ENCODE measurements at regions not wholly inside any gene's neighbourhood (a gene's known extent, or its start where the extent isn't known, plus 50 kb on each side); places are given as distances from the start of the nearest gene placed in this dataset.

DNA sequence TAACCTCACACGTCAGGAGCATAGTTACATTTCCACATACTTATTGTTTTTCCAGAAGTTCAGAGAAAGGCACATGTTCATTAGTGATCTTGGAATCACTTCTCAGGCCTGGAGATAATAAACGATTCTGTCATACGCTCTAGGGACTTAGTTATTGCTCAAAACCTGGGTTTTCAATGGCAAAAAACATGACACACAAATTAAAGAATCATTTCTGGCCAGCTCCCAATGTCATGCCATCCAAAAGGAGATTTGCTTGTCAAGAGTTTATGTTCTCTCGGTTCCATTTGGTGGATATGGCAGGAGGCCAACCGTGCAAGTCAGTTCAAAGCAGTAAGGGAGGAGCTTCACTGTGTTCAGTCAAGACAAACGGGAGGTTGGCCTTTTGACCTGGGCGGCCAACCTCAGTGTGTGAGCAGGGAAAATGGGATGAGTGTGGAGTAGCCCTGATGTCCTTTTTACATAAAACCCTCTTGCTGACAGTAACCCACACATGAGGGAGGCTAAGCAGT is 123.4 kb downstream of the NXNL2 start:
- DNase-seq (ENCODE audit: low read depth, low spot score) = no peak

- no peak for DNase-seq (ENCODE audit: low read depth, low spot score)
Observed at GRCh38 chr9:88659126-88659525, 124.1 kb downstream of the NXNL2 start.

DNA sequence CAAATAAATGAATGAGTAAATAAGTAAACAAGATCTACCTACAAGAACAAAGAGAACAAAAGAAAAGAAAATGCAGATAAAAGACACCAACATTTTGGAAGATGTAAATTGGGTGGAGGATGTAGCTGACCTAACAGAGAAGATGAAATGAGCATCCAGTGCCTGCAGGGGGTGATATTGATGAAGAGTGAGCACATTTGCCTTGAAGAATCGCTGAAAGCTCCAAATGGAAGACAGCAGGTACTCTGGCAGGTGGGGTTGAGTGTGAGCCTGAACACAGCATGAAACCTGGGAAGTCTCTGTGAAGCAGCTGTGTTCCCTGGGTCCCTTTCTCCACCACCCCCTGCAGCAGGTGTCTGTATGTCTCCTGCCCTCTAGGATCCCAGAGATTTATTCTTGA is 125.6 kb downstream of the NXNL2 start:
- no peak for DNase-seq (ENCODE audit: low read depth, low spot score)

GRCh38 chr9:88661759-88662158 is 126.8 kb downstream of the NXNL2 start:
- no peak for DNase-seq (ENCODE audit: low read depth, low spot score)

- no peak for DNase-seq (ENCODE audit: low read depth, low spot score)
Observed at GRCh38 chr9:88663771-88664419, 128.9 kb downstream of the NXNL2 start.

GRCh38 chr9:88664773-88665172 is 129.8 kb downstream of the NXNL2 start:
- DNase-seq (ENCODE audit: low read depth, low spot score) = no peak

DNA sequence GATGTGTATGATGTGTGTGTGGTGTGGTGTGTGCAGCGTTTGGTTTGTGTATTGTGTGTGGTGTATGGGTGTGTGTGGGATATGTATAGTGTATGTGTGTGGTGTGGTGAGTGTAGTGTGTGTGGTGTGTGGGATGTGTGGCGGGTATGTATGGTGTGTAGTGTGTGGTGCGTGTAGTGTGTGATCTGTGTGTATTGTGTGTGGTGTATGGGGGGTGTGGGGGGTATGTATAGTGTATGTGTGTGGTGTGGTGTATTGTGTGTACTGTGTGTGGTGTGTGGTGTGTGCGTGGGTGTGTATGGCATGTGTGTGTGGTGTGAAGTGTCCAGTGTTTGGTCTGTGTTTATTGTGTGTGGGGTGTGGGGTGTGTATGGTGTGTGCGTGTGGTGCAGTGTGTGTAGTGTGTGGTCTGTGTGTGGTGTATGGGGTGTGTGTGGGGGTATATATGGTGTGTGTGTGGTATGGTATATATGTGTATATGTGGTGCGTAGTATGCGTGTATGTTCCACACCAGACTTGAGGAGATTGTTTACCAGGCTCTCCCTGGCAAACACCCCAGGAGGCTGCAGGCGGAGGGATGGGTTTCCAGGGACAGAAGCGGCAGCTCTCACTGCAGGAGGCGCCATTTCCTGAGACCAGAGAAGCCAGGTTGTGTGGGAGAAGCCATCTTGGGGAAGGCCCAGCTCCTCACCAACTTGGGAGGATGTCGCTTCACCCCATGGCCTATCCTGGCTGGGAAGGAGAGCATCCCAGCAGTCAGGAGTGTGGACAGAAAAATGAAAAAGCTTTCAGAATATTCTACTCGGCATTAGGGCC is 138.1 kb downstream of the NXNL2 start:
- no peak for DNase-seq (ENCODE audit: low read depth, low spot score)

GRCh38 chr9:88673886-88674285 is 138.9 kb downstream of the NXNL2 start:
- DNase-seq (ENCODE audit: low read depth, low spot score) = no peak

DNA sequence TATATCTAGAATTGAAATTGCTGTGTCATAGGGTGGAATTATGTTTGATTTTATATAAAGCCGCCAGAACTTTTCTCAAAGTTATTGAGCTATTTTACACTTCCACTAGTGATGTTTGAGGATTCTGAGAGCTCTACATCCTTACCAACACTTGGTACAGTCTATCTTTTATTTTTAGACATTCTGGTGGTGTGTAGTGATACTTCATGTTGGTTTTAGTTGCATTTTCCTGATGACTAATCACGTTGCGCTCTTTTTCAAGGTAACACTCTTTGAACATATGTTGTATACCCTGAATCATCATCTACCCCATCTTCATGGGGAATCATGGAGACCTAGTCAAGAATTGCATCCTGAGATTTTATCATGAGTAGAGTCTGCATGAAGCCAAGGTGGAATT is 141.7 kb downstream of the NXNL2 start:
- no peak for DNase-seq (ENCODE audit: low read depth, low spot score)

GRCh38 chr9:88678008-88678407 is 143.0 kb downstream of the NXNL2 start:
- DNase-seq (ENCODE audit: low read depth, low spot score) = no peak

DNA sequence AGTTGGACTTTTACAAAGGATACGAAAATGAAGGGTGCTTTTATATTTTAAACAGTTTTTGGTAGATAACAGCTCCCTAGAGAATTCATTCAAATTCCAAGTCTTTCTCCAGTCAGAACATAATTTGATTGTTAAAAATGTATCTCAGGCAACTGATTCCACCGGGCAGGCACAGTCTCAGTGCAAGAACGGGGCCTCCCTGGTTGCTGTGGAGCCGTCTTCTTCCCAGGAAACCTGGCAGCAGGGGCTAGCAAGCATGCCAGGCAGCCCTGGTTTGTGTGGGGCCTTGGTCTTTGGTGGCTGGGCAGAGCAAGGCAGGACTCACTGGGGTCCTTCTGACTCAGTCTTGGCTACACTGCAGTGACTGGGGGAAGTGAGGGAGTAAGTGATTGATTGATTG is 143.5 kb downstream of the NXNL2 start:
- DNase-seq (ENCODE audit: low read depth, low spot score) = no peak

DNA sequence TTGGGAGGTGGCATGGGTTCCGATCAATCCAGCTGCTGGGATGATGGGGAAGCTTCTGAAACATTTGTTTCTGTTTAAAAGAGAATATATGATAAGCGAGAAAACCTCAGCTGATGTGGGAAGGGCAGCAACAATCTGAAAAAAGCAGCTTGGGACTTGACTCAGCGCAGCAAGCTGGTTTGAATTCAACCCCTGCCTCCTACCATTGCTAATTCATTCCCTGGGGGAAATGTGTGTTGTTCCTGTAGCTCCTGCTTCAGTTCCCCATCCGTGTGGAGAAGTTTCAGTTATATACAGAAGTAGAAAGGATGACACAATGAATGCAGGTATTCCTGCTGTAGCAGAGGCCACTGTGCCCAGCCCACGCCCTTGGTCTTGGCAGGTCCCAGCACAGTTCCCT is 145.1 kb downstream of the NXNL2 start:
- DNase-seq (ENCODE audit: low read depth, low spot score) = no peak

DNA sequence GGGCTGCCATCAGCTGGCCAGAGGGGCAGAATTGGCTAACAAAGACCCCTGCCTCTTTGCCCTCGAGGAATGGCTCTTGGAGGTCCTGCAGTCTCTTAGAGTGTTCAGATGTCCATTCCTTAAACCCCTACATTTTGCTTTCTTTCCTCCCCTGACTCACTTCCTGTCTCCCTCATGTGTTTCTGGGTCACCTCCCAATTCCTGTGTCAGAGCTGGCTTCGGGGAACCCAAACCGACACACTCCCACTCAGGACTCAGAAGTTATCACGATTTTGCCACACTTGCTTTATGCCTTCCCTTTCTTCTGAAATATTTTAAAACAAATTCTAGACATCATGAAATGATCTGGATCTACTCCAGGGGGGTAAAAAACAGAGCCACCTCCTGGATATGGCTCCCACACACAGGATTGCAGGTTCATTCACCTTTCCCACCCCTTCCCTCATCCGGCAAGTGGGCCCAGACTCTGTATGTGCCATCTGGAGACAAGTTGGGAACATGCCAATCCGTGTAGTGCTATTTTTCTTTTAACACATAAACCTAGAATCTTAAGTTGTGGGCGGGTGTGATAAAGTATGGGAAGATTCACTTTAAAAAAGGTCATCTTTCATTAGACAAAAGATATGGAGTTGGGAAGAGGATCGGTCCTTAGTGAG is 145.7 kb downstream of the NXNL2 start:
- DNase-seq (ENCODE audit: low read depth, low spot score) = no peak

DNA sequence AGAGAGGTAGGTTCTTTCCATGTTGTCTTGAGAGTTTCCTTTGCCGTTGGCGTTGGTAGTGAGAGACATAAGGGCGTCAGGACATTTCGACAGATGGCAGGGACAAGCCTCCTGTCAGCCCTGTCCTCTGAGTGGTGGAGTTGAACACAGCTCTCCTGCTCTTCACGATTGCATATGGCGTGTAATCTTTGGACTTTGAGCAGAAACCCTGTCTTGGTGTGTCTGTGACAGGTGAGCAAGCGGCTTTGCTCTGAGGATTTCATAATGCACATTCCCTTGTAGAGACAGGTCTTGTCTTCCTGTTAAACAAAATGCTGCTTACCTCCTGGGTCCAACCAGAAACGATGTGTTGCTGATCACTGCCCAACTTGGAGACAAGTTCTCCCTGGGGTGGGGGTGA is 146.5 kb downstream of the NXNL2 start:
- DNase-seq (ENCODE audit: low read depth, low spot score) = no peak

DNA sequence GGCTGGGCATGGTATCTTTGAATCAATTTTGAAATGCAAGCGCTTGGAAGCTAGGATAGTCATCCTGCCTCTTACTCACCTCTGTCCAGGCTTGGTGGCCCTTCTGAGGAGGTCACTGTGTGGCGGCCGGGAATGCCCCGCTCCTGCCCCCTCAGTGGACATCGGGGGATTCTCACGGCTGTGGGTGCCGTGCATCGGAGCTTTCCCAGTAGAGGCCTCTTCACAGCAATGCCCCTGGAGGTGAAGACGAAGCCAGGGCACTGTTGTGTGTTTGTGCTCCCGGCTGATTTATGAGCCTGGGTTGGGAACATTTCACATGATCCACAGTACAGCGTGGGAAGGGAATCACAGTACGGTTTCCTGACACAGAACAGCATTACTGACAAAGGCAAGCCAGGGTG is 147.5 kb downstream of the NXNL2 start:
- DNase-seq (ENCODE audit: low read depth, low spot score) = no peak

DNA sequence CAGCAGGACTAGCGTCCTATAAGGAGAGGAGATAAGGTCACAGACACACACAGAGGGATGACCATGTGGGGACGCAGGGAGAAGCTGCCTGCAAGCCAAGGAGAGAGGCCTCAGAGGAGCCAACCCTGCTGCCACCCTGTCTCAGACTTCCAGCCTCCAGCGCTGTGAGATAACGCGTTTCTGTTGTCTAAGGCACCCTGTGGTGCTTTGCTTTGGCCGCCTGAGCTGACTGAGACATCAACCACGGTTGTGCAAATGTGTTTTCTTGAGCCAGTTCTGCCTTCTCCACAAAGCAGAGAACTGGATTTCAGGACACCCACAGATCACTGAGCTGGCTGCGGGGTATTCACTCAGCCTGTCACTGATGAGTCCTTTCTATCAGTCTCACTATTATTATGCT is 149.1 kb downstream of the NXNL2 start:
- no peak for DNase-seq (ENCODE audit: low read depth, low spot score)

DNA sequence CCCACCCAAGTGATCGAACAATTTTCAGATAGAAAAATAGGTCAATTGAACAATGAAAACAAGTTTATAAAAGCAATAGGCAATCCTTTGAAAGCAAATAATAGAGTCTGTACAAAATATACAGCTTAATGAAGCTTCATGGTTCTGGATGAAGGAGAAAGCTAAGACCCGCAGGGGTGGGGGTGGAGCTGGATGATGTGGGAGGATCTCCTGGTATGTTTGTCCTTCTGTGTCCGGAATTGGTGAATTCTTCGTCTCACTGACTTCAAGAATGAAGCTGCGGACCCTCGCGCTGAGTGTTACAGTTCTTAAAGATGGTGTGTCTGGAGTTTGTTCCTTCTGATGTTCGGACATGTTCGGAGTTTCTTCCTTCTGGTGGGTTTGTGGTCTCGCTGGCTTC is 149.9 kb downstream of the NXNL2 start:
- DNase-seq (ENCODE audit: low read depth, low spot score) = no peak

DNA sequence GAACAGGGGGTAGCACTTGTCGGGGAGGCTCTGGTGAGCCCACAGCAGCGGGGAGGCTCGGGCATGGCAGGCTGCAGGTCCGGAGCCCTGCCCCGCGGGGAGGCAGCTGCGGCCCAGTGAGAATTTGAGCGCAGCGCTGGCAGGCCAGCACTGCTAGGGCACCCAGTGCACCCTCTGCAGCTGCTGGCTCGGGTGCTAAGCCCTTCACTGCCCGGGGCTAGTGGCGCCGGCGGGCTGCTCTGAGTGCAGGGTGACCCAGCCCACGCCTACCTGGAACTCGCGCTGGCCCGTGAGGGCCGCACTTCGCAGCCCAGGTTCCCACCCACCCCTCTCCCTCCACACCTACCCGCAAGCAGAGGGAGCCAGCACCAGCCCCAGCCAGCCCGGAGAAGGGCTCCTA is 151.0 kb downstream of the NXNL2 start:
- no peak for DNase-seq (ENCODE audit: low read depth, low spot score)

GRCh38 chr9:88689509-88690298 is 154.7 kb downstream of the NXNL2 start:
- DNase-seq (ENCODE audit: low read depth, low spot score) = no peak

GRCh38 chr9:88690628-88691027 is 155.7 kb downstream of the NXNL2 start:
- DNase-seq (ENCODE audit: low read depth, low spot score) = no peak

- DNase-seq (ENCODE audit: low read depth, low spot score) = no peak
Observed at GRCh38 chr9:88691091-88691490, 156.1 kb downstream of the NXNL2 start.

- no peak for DNase-seq (ENCODE audit: low read depth, low spot score)
Observed at GRCh38 chr9:88691811-88692210, 156.8 kb downstream of the NXNL2 start.
